ENCODE measurements at regions not wholly inside any gene's neighbourhood (a gene's known extent, or its start where the extent isn't known, plus 50 kb on each side); places are given as distances from the start of the nearest gene placed in this dataset.

GRCh38 chrX:39922926-39923325 lies 174.8 kb downstream of the BCOR start:
- TF ChIP-seq CTCF (IDR thresholded peaks at IDR 0.05; ENCODE audit: low read depth, low read length, poor library complexity, severe bottlenecking), result no peak
- TF ChIP-seq EZH2phosphoT487 (IDR thresholded peaks at IDR 0.05; ENCODE audit: borderline replicate concordance, low read length), result no peak
- no peaks in the 10 kb centered on the region for H3K27me3 ChIP-seq (ENCODE audit: control insufficient read depth, low read length)
- no peak overlapping the region for H3K27ac ChIP-seq (ENCODE audit: low read depth, low read length)
- H4K20me1 ChIP-seq (ENCODE audit: control insufficient read depth, insufficient read depth, low read depth, low read length), result no peaks in the 10 kb centered on the region
- H3K4me3 ChIP-seq (ENCODE audit: low read length), result no peak overlapping the region
- no peaks in the 10 kb centered on the region for H3K4me1 ChIP-seq (ENCODE audit: control insufficient read depth, low read length)
- no peaks in the 10 kb centered on the region for H3F3A ChIP-seq (ENCODE audit: control insufficient read depth, insufficient read depth)
- no peak overlapping the region for H3K4me2 ChIP-seq (ENCODE audit: low read length)
- no peaks in the 10 kb centered on the region for H3K9me2 ChIP-seq (replicated peaks; ENCODE audit: control insufficient read depth, low read length)
- no peaks in the 10 kb centered on the region for H3K9me3 ChIP-seq (ENCODE audit: control insufficient read depth, insufficient read depth, low read length)
- no peaks in the 10 kb centered on the region for H3K79me2 ChIP-seq (ENCODE audit: control insufficient read depth, low read length)
- no peaks in the 10 kb centered on the region for H3K36me3 ChIP-seq (ENCODE audit: control insufficient read depth, low read length)

- Histone ChIP-seq H3F3A (ENCODE audit: control insufficient read depth, insufficient read depth) (no peaks in the 10 kb centered on the region), H3K4me1 (ENCODE audit: control insufficient read depth, low read length) (no peaks in the 10 kb centered on the region), H3K9me2 (replicated peaks; ENCODE audit: control insufficient read depth, low read length) (no peaks in the 10 kb centered on the region), H3K9me3 (ENCODE audit: control insufficient read depth, insufficient read depth, low read length) (no peaks in the 10 kb centered on the region), H3K4me2 (ENCODE audit: low read length) (no peak overlapping the region), H3K79me2 (ENCODE audit: control insufficient read depth, low read length) (no peaks in the 10 kb centered on the region), H3K4me3 (ENCODE audit: low read length) (no peak overlapping the region), H3K27me3 (ENCODE audit: control insufficient read depth, low read length) (no peaks in the 10 kb centered on the region), H3K36me3 (ENCODE audit: control insufficient read depth, low read length) (no peaks in the 10 kb centered on the region), H3K27ac (ENCODE audit: low read depth, low read length) (no peak overlapping the region), H4K20me1 (ENCODE audit: control insufficient read depth, insufficient read depth, low read depth, low read length) (no peaks in the 10 kb centered on the region)
- TF ChIP-seq CTCF (IDR thresholded peaks at IDR 0.05; ENCODE audit: low read depth, low read length, poor library complexity, severe bottlenecking) (no peak), EZH2phosphoT487 (IDR thresholded peaks at IDR 0.05; ENCODE audit: borderline replicate concordance, low read length) (no peak)
Measured at GRCh38 chrX:39927380-39927779, 170.4 kb downstream of the BCOR start.

GRCh38 chrX:39928704-39929378 lies 168.9 kb downstream of the BCOR start:
- H3K79me2 ChIP-seq (ENCODE audit: control insufficient read depth, low read length), result no peaks in the 10 kb centered on the region
- no peaks in the 10 kb centered on the region for H3K9me3 ChIP-seq (ENCODE audit: control insufficient read depth, insufficient read depth, low read length)
- no peaks in the 10 kb centered on the region for H3K27me3 ChIP-seq (ENCODE audit: control insufficient read depth, low read length)
- no peak overlapping the region for H3K4me2 ChIP-seq (ENCODE audit: low read length)
- H4K20me1 ChIP-seq (ENCODE audit: control insufficient read depth, insufficient read depth, low read depth, low read length), result no peaks in the 10 kb centered on the region
- no peaks in the 10 kb centered on the region for H3K4me1 ChIP-seq (ENCODE audit: control insufficient read depth, low read length)
- H3K9me2 ChIP-seq (replicated peaks; ENCODE audit: control insufficient read depth, low read length), result no peaks in the 10 kb centered on the region
- no peak overlapping the region for H3K27ac ChIP-seq (ENCODE audit: low read depth, low read length)
- no peak overlapping the region for H3K4me3 ChIP-seq (ENCODE audit: low read length)
- no peaks in the 10 kb centered on the region for H3F3A ChIP-seq (ENCODE audit: control insufficient read depth, insufficient read depth)
- no peaks in the 10 kb centered on the region for H3K36me3 ChIP-seq (ENCODE audit: control insufficient read depth, low read length)
- no peak for TF ChIP-seq EZH2phosphoT487 (IDR thresholded peaks at IDR 0.05; ENCODE audit: borderline replicate concordance, low read length)
- TF ChIP-seq CTCF (IDR thresholded peaks at IDR 0.05; ENCODE audit: low read depth, low read length, poor library complexity, severe bottlenecking), result no peak

All from DOHH2 (cell line).